ENCODE measurements at regions not wholly inside any gene's neighbourhood (a gene's known extent, or its start where the extent isn't known, plus 50 kb on each side); places are given as distances from the start of the nearest gene placed in this dataset.

GRCh38 chr5:60527072-60527471 lies 172.9 kb downstream of the DEPDC1B start (continued):
- TF ChIP-seq, protein P1, sequence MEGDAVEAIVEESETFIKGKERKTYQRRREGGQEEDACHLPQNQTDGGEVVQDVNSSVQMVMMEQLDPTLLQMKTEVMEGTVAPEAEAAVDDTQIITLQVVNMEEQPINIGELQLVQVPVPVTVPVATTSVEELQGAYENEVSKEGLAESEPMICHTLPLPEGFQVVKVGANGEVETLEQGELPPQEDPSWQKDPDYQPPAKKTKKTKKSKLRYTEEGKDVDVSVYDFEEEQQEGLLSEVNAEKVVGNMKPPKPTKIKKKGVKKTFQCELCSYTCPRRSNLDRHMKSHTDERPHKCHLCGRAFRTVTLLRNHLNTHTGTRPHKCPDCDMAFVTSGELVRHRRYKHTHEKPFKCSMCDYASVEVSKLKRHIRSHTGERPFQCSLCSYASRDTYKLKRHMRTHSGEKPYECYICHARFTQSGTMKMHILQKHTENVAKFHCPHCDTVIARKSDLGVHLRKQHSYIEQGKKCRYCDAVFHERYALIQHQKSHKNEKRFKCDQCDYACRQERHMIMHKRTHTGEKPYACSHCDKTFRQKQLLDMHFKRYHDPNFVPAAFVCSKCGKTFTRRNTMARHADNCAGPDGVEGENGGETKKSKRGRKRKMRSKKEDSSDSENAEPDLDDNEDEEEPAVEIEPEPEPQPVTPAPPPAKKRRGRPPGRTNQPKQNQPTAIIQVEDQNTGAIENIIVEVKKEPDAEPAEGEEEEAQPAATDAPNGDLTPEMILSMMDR (IDR thresholded peaks at IDR 0.05; ENCODE audit: low read depth, low read length, missing input control), result no peak
- TF ChIP-seq SP1 (IDR thresholded peaks at IDR 0.05) (no peak), NR2F2 (IDR thresholded peaks at IDR 0.05) (no peak), YY1 (IDR thresholded peaks at IDR 0.05) (no peak)

DNA sequence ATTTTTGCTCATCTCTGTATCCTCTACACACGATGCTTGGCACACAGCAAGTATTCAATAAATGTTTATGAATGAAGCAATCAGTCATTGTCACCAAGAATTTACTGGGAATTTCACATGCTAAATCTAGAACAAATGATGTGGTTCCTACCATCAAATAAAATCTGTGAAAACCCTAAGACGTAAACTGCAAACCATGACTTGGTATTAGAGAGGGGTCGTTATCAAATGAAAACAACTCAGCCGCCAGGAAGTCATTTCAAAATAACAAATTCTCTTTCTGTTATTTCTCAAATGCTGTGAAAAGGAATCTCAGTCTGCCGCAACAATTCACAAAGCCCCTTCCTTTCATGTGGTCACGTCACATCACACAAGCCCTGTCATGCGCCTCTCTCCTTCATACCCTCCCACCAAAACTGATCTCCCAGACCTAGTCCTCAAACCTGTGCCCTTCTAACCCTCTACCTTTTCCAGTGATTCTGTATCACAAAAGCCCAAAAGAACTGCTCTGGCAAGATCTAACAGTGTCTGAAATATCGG lies 173.6 kb downstream of the DEPDC1B start:
- H3K4me3 ChIP-seq (ENCODE audit: low read depth in 1 of 3, low read length in 3 of 3), result no peak overlapping the region
- H3K27ac ChIP-seq (ENCODE audit: low read depth in 1 of 2, low read length in 2 of 2), result no peak overlapping the region
- no peaks in the 10 kb centered on the region for H3K36me3 ChIP-seq (ENCODE audit: control insufficient read depth in 4 of 4, insufficient read depth in 3 of 4, low read depth in 1 of 4, low read length in 3 of 4)
- 71% methylated on average over 8 of the region's 8 CpGs for WGBS
- no peak overlapping the region for H3K9ac ChIP-seq (ENCODE audit: low read depth in 1 of 2, low read length in 2 of 2)
- no peaks in the 10 kb centered on the region for H3K9me3 ChIP-seq (ENCODE audit: control insufficient read depth in 4 of 4, low read length in 3 of 4)
- no peaks in the 10 kb centered on the region for H3K27me3 ChIP-seq (ENCODE audit: control insufficient read depth in 4 of 4, insufficient read depth in 4 of 4, low read length in 3 of 4)
- no peak for DNase-seq (ENCODE audit: low spot score)
- TF ChIP-seq YY1 (IDR thresholded peaks at IDR 0.05) (no peak), HNF4A (conservative IDR thresholded peaks at IDR 0.05) (no peak), FOXA2 (IDR thresholded peaks at IDR 0.05) (no peak), NR2F2 (IDR thresholded peaks at IDR 0.05) (no peak), HNF4G (IDR thresholded peaks at IDR 0.05) (no peak), TAF1 (conservative IDR thresholded peaks at IDR 0.05) (no peak)
- TF ChIP-seq, protein P1 (IDR thresholded peaks at IDR 0.05; ENCODE audit: low read depth, low read length, missing input control), result no peak
- no peaks in the 10 kb centered on the region for H3K4me1 ChIP-seq (ENCODE audit: control insufficient read depth in 4 of 4, insufficient read depth in 4 of 4, low read length in 3 of 4)

GRCh38 chr5:60522292-60522905 lies 177.6 kb downstream of the DEPDC1B start:
- H3K4me1 ChIP-seq (ENCODE audit: control insufficient read depth in 4 of 4, insufficient read depth in 4 of 4, low read length in 3 of 4), result no peaks in the 10 kb centered on the region
- no peak overlapping the region for H3K27ac ChIP-seq (ENCODE audit: low read depth in 1 of 2, low read length in 2 of 2)
- WGBS, result 69% methylated on average over 4 of the region's 4 CpGs

More at GRCh38 chr5:60522292-60522905, 177.6 kb downstream of the DEPDC1B start:
- DNase-seq (ENCODE audit: low spot score), result no peak
- TF ChIP-seq NR2F2 (IDR thresholded peaks at IDR 0.05), result no peak
- TF ChIP-seq FOXA1 (IDR thresholded peaks at IDR 0.05), result no peak
- TF ChIP-seq SP1 (IDR thresholded peaks at IDR 0.05), result no peak
- TF ChIP-seq EGR1 (IDR thresholded peaks at IDR 0.05; ENCODE audit: low read depth in 2 of 2), result no peak
- no peak for TF ChIP-seq ZBTB33 (IDR thresholded peaks at IDR 0.05)
- TF ChIP-seq HNF4G (IDR thresholded peaks at IDR 0.05), result no peak
- no peak for TF ChIP-seq FOXA2 (IDR thresholded peaks at IDR 0.05)
- TF ChIP-seq, protein P1 (IDR thresholded peaks at IDR 0.05; ENCODE audit: low read depth, low read length, missing input control), result no peak
- TF ChIP-seq, protein P2, sequence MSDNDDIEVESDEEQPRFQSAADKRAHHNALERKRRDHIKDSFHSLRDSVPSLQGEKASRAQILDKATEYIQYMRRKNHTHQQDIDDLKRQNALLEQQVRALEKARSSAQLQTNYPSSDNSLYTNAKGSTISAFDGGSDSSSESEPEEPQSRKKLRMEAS (IDR thresholded peaks at IDR 0.05), result no peak
- no peak for TF ChIP-seq JUND (IDR thresholded peaks at IDR 0.05)
- Histone ChIP-seq H3K9ac (ENCODE audit: low read depth in 1 of 2, low read length in 2 of 2) (no peak overlapping the region), H3K4me3 (ENCODE audit: low read depth in 1 of 3, low read length in 3 of 3) (no peak overlapping the region), H3K27me3 (ENCODE audit: control insufficient read depth in 4 of 4, insufficient read depth in 4 of 4, low read length in 3 of 4) (peaks cover 0 to 5% (median 0%) of the 10 kb centered on the region in 4 donors), H3K9me3 (ENCODE audit: control insufficient read depth in 4 of 4, low read length in 3 of 4) (no peaks in the 10 kb centered on the region), H3K36me3 (ENCODE audit: control insufficient read depth in 4 of 4, insufficient read depth in 3 of 4, low read depth in 1 of 4, low read length in 3 of 4) (no peaks in the 10 kb centered on the region)

Measured in liver (tissue), 8 donors.